Hematopoietic multipotent progenitor cell treated with erythropoietin and hydrocortisone succinate and interleukin-3 and kit ligand, for 15 days (in vitro differentiated cells): ENCODE measurements at regions not wholly inside any gene's neighbourhood (a gene's known extent, or its start where the extent isn't known, plus 50 kb on each side); places are given as distances from the start of the nearest gene placed in this dataset.
"Not testable (repeated sequence)": the region's sequence is repeated elsewhere in the genome, so short reads cannot be mapped to it uniquely, and the experiment has no call there.

Experiments used
- DNase-seq: peaks from one replicate; pipeline ENCODE4 v3.0.0-alpha.2; 2015; ENCODE audit warnings: low spot score

GRCh38 chr3:135558150-135558783, 407.3 kb upstream of the PPP2R3A start:
- no peak for DNase-seq

GRCh38 chr3:135558906-135559305, 406.6 kb upstream of the PPP2R3A start:
- no peak for DNase-seq

GRCh38 chr3:135559802-135560201, 405.7 kb upstream of the PPP2R3A start:
- DNase-seq: no peak

GRCh38 chr3:135560847-135561246, 404.7 kb upstream of the PPP2R3A start:
- no peak for DNase-seq

- DNase-seq: no peak
Observed at GRCh38 chr3:135564696-135565095, 400.8 kb upstream of the PPP2R3A start.

GRCh38 chr3:135565546-135565945, 400.0 kb upstream of the PPP2R3A start:
- DNase-seq: no peak

- no peak for DNase-seq
Observed at GRCh38 chr3:135567223-135567622, 398.3 kb upstream of the PPP2R3A start.

- DNase-seq: no peak
Observed at GRCh38 chr3:135576751-135577150, 388.8 kb upstream of the PPP2R3A start.

GRCh38 chr3:135581806-135582205, 383.7 kb upstream of the PPP2R3A start:
- DNase-seq: no peak

GRCh38 chr3:135582800-135583199, 382.7 kb upstream of the PPP2R3A start:
- no peak for DNase-seq

- DNase-seq: no peak
Observed at GRCh38 chr3:135596563-135596962, 369.0 kb upstream of the PPP2R3A start.

GRCh38 chr3:135597855-135598254, 367.7 kb upstream of the PPP2R3A start:
- DNase-seq: no peak

- DNase-seq: no peak
Observed at GRCh38 chr3:135598597-135598996, 366.9 kb upstream of the PPP2R3A start.

- DNase-seq: not testable (repeated sequence)
Observed at GRCh38 chr3:135604512-135604911, 361.0 kb upstream of the PPP2R3A start.

- no peak for DNase-seq
Observed at GRCh38 chr3:135618123-135618522, 347.4 kb upstream of the PPP2R3A start.

GRCh38 chr3:135621184-135621920, 344.2 kb upstream of the PPP2R3A start:
- DNase-seq: no peak

GRCh38 chr3:135622215-135622614, 343.3 kb upstream of the PPP2R3A start:
- no peak for DNase-seq

GRCh38 chr3:135622656-135623055, 342.9 kb upstream of the PPP2R3A start:
- no peak for DNase-seq

GRCh38 chr3:135623558-135623957, 342.0 kb upstream of the PPP2R3A start:
- no peak for DNase-seq

GRCh38 chr3:135627057-135627456, 338.5 kb upstream of the PPP2R3A start:
- no peak for DNase-seq

- no peak for DNase-seq
Observed at GRCh38 chr3:135629701-135630408, 335.7 kb upstream of the PPP2R3A start.

GRCh38 chr3:135632556-135633065, 332.9 kb upstream of the PPP2R3A start:
- DNase-seq: no peak

GRCh38 chr3:135633078-135633477, 332.4 kb upstream of the PPP2R3A start:
- DNase-seq: no peak
